ENCODE measurements at regions not wholly inside any gene's neighbourhood (a gene's known extent, or its start where the extent isn't known, plus 50 kb on each side); places are given as distances from the start of the nearest gene placed in this dataset.

DNA sequence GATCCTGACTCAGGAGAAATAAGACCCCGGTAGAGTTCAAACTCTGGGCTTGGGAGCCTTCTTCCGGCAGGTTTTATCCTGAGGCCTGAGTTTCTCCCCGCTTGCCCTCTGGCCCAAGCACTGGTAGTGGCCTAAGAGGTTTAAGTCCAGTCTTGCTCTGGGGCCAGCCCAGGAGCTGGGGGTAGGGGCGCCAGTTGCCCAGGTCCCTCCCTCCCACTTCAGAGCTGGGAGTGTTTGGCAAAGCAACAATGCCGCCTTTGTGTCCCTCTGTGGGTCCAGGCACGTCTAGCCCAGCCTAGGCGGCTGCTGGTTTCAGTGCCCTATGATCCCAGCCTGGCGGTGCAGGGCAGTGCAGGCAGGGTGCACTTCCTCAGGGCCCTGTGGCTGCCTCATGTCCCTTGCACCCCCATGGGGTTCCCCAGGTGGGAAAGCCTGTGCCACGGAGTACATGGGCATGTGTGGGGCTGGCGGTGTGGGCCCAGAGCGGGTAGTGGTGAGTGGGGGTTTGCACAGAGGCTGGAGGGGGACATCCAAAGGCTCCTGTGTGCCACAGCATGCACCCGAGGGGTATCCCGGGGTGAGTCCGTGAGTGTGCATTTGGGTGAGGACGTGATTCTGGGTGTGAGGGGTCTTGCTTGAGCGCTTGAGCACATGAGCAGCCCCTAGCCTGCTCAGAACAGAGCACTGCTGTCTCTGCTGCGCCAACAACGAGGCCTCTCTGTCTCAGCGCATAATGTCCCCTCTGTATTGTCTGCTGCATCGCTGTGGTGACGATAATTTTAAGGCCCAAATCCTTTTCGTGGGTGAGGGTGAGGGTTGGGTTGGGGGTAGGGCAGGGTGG is 61.7 kb upstream of the PSD2 start:
- DNase-seq (ENCODE audit: low spot score), result no peak

DNA sequence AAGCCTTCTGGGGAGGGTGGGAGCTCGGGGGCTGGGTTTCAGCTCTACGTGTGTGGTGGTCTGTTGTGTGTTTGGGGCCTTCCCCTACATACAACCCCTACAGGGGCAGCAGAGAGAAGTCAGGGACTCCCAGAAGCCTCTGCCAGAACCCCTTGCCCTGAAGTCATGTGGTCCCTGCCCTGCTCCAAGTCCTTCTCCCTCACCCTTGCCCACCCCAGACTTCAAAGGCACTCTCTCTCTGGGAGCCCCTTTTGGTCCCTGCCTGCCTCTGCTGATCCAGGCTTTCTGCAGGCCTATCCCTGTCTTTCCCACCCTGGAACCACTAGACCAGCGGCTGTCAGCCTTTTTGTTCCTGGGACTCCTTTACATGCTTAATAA is 61.1 kb upstream of the PSD2 start:
- DNase-seq (ENCODE audit: low spot score), result no peak

DNA sequence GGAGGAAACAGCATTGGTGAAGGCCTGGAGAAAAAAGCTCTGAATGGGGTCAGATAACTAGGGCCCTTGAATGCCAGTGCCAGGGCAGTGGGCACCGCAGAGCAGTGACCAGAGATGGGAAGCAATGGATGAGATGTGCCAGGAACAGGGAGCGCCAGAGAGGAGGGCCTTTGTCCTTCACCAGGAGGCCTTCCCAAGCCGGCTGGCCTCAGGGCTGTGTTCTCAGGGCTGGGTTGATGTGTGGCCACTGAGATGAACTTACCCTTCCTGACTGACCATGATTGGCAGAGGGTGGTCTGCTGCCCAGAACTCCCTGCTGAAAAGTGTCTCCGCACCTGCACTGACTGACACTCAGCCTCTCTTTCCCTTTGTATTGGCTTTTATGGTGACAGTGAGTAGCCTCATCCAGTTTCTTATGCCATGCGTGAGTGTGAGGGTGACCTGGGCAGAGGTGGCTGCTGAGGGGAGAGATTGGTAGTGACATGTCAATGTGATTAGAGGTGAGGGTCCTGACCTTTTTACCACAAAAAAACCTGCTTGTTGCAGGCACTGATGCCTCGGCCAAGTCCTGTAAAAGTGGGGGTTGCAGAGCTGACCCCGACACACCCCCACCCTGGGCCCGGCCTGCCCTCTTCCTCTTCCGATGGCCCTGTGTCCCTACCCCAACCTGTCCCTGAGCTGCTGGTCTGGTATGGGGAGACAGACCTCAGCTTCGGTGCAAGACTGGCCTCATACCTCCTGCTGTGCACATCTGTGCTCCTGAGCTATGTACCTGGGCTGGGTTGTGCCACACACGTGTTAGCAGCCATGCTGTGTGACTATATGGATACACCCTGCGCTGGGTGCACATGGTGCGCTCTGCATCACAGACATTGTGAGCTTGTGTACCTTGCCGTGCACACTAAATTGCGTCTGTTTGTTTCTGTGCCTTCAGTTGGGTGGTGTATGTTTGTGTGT is 57.1 kb upstream of the PSD2 start:
- no peak for DNase-seq (ENCODE audit: low spot score)

DNA sequence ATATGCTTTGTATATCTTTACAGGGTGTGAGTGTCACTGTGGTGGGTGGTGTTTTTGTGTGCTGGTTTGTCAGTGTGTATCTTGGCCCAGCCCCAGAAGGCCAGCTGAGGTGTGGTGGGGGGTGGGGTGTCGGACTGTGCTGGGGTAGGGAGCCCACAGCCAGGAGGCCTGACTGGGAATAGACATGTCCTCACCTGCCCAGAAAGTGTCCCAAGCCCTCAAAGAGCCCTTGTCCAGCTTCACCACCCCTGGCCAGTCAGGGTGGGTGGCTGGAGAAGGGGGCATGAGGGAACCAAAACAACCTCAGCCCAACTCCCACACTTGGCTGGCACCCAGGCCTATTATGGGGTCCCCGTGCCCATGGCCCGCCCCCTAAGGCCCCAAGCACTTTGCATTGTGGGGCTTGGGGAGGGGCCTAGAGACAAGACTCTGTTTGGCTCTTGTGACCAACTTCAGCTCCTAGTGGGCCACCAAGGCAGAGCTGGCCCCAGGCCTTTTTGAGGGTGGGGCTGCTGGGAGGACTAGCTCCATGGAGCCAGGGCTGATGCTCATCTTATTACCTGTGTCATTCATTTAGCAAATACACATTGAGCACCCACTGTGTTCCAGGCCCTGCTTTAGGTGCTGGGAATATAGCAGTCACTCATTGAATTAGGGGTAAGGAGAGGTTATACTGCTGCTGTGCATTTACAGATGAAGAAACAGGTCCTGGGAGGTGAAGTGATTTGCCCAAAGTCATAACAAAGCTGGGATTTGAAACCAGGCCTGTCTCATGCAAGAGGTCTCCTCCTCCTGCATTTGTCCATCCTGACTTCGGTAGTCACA is 56.2 kb upstream of the PSD2 start:
- DNase-seq (ENCODE audit: low spot score), result no peak

DNA sequence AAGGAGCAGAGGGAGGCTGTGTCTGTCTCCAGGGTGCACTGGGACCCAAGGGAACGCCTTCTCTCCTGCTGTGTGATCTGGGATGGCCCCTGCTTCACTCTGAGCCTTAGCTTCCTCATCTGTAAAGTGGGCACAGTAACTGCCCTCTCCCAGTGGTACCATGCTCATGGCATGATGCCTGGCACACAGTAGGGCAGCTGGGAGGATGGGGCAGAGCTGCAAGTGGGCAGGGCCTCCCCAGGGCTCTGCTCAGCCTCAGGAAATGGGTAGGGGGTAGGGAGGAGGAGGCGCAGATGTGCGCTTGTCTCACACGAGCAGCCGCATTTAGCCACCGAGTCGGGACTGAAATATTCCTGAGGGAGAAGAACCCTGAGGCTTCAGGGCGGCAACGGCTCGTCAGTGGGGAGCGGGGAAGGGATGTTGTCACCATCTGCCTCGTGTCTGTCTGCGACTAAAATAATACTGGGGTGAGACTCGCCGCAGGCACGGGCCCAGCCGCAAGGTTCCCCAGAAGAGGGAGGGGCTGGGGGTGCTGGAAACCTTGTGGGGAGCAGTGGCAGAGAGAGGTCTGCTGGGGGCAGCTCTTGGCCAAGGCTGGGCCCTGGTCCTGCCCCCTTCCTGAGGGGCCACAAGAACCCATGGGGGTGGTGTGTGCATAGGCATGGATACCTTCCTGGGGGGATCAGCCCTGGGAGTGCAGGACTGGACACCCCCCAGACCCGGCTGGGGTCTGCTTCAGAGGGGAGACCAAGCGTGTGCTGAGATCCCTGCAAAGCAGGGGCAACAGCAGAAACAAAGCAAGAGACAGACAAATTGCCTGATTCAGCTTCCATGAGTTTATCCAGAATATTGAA is 55.2 kb upstream of the PSD2 start:
- DNase-seq (ENCODE audit: low spot score), result no peak

DNA sequence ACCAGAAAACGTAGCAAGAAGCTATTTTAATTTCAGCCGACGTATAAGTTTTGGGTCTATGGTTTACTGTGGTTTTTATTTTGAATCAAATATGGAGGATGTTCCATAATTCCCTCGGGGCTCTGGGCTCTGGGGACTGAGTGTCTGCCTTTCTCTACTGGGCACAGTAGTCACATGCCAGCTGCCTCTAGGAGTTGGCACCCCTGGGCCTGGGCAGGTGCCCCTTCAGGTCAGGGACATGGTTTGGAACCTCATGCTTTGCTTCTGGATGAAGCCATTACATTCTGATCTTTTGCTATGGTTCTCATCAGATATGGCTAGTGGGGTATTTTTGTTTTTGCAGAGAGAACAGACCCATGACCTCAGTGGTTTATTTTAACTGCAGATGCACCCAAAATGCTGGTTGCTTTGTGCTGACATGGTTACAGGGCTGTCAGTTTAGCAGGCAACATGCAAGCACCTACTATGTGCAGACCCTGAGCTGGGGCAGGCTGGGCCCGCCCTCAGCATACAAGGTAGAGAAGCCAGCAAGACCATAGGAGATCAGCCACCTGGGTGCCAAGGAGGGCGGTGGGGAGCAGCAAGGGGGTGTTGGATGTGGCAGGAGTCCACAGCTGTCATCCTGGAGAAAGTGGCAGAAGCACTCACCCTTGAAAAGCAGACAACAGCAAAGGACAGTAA is 54.5 kb upstream of the PSD2 start:
- no peak for DNase-seq (ENCODE audit: low spot score)

DNA sequence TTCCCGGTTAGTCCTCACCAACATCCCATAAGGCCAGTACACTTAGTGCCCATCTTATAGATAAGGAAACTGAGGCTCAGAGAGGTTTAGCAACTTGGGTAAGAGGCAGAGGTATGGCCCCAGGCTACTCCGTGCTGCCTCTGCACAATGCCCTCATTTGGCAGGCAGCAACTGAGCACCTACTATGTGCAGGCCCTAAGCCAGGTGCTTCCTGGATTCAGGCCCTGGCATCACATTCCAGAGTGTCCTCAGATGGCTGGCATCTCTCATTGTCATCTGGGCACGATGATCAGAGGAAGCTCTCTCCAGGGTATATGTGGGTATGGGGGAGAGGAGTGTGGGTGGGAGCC is 53.8 kb upstream of the PSD2 start:
- DNase-seq (ENCODE audit: low spot score), result no peak

DNA sequence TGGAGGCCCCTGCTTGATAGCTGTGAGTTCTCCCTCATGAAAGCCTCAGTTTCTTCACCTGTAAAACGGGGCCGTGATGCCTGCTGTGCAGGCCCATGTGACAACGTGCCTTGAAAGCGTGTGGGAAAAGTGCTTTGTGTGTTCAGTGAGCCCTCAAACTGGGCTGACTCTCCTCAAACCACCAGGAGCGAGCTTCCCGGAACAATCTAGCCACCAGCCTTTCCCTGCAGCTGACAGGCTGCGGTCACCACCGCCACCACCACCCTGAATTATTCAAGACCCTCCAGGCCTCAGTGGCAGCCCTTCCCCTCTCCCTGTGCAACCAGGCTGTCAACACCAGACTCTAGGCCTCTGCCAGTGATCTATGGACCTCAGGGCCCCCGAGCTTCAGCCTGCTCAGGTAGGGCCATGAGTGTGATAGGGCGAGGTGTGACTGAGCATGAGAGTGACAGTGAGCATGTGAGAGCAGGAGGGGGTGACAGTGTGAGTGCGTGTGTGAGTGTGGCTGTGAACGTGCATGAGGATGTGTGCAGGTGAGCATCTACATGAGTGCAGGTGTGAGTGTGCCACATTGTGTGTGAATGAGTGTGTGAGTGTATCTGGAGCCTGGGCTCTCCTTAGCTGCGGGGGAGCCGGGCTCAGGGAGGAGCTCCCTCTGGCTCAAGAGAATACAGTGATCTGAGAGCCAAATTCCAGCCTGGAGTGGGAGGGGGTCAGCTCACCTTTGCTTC is 53.3 kb upstream of the PSD2 start:
- no peak for DNase-seq (ENCODE audit: low spot score)

DNA sequence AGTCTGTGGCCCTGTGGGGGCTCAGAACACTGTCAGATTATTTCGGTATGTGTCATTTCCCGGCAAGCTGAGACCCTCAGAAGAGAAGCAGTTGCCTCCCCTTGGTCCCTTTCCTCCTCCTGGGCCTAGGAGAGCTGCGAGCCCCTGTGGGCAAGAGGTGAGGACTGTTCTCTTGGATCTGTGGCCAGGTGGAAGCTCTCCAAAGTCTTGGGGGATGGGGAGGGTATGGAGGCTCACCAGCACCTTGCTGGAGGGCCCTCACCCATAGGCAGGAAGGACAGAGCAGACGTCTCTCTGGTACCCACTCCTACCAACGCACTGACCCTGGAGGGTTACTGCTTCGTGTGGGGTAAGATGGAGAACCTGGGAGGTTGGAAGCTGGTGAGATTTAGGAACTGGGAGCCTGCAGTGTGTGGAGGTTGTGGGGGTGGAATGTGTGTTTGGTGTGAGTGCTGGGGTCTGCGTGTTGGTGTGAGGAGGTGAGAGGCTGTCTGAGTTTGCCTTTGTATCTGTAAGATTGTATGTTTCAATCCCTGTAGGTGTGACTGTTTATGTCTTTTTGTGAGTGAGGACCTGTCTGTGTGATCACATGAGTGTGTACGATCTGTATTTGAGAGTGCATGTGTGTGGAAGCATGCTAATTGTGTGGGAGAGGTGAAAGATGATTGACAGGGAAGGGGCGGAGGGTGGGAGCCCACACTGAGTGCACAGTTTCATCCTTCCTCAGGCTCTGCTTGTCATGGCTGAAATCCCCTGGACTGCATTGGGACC is 52.4 kb upstream of the PSD2 start:
- DNase-seq (ENCODE audit: low spot score), result no peak

DNA sequence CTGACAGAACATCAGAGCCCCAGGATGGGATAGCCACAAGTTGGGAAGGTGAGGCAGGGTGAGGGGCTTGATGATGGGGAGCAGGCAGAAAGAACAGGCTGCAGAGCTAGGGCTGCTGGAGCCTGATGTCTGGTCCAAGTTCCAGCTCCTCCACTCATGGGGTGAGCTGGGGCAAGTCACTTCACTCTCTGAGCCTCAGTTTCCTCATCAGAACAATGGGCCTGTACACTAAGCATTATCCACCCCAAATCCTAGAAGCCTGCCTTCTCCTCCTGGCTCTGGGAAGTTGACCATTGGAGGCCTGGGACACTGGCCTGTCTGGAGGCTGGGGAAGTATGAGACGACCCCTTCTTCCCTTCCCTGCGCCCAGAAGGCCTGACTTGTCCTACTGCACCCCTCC is 51.8 kb upstream of the PSD2 start:
- DNase-seq (ENCODE audit: low spot score), result no peak

DNA sequence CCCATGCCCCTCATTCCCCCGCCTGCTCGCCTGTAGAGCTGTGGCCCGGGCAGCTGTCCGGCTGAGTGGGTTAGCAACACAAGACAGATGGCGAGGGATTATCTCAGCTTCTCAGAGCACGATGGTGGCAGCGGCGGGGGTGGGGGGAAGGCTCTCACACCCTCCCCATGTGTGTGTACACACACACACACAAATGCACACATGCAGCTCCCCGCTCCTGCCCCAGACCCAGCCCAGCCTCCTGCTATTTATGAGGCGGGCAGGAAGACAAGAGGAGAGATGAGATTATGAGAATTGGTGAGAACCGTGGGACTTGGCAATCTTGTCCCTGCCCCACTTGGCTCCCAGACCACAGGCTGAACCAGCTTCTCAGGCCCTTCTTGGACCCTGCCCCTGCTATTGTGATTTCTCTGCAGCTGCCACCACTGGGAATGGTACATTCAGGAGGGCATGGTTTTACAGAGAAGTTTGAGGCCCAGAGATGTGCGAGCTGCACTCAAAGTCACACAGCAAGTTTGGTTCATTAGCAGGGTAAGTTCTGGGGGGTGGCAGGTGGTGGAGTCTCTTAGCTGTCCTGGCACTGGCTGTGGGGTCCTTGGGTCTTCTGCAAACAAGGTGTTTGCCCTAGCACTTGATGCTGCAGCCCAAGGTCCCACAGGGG is 51.0 kb upstream of the PSD2 start:
- DNase-seq (ENCODE audit: low spot score), result no peak

DNA sequence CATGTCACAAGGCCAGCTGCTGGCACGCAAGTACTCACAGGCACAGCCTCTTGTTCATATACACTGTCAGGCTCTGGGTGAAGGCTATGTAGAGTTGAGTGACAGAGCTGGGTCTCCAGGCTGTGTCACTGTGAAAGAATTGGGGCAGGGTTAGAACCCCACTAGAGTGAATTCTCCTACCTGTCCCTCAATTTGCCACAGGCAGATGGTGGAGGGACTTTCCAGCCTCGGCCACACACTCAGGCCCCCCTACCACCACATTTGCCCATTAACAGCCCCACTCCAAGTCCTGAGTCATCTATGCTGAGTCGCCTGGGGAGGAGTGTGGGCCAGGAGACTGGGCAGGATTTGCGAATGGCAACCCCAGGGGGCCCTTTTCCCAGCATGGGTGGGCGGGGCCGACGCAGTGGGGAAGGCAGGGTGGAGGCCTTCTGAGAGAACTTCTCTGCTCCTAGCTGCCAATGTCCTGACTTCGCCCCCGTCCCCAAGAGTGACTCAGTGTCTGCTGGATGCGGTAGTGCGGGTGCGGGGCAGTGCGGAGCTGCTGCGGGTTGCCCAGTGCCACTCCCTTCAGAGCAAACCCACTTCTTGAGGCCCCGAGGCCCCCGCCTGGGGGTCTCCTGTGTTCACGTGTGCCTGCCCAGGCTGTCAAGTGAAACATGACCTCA is 50.3 kb upstream of the PSD2 start:
- peak; percentile 80 for DNase-seq (ENCODE audit: low spot score)

DNA sequence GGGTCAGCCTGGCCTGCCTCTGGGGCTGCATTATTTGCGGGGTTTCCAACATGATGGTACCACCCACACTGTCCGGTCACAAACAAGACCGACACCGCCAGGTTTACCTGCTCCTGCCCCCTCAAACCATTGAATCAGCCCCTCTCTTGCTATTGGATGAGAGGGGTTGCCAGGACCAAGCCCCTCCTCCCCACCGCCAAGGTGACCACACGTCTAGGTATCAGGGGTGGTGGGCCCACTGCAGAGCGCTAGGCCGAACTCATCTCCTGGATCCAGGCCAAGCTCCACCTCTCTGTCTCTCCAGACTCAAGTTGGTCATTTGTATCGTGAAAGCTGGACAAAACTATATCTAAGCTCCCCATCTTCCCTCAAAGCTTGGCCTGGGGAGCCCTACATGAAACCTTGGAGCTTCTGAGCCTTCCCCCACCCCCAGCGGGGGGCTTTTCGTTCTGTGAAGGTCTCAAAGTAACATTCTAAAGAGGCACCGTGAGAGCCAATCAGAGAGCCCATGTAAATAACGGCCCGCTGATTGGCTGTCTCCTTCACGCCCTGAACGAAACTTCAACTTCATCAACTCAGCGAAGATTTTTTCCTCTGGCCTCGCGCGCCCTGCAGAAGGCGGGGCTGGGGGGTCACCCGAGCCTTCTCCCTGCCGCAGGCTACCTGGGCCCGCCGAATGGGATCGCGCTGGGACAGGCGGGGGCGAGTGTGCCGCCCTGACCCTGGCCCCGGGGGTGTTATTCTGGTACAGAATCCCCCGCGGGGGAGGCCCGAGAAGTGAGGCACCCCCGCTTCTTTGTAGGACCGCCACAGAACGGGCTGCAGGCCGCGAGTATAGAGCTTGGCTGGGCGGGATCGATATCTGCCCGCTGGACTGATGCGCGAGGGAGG is 49.6 kb upstream of the PSD2 start:
- DNase-seq (ENCODE audit: low spot score), result peak; percentile 87

Measured in AG08396 (cell line).